Left colon (tissue), 2 donors: ENCODE measurements at regions not wholly inside any gene's neighbourhood (a gene's known extent, or its start where the extent isn't known, plus 50 kb on each side); places are given as distances from the start of the nearest gene placed in this dataset.
"Not testable (repeated sequence)": the region's sequence is repeated elsewhere in the genome, so short reads cannot be mapped to it uniquely, and the experiment has no call there.

Experiments used
- ATAC-seq: fragments of 200-7000 bp; cut with Tn5 transposase; one replicate; pipeline ENCODE4 v1.9.1; 2020; ENCODE audit warnings: mild to moderate bottlenecking, moderate library complexity
- DNase-seq, 2 donors: peaks; one replicate each; pipeline ENCODE4 v3.0.0-alpha.2; 2020
- intact Hi-C, 2 donors: fragments of 100-400 bp; cut with DNase I in 1 of 2; cut with micrococcal nuclease in 1 of 2; formaldehyde crosslinking; loops; one replicate each; pipeline versions ENCODE4 v1.11.2 to v1.14.0; 2022; cut with DNase I, micrococcal nuclease
- donor health status: DM: no; HTN: no; CAD: no.
- donor health status: DM: yes; HTN: yes; CAD: no.

- ATAC-seq (peak; percentile 12), DNase-seq (no peak)
- intact Hi-C loops = no loop called here
These were observed 228.1 kb downstream of the FGF9 start for GRCh38 chr13:21898945-21899344.

DNA sequence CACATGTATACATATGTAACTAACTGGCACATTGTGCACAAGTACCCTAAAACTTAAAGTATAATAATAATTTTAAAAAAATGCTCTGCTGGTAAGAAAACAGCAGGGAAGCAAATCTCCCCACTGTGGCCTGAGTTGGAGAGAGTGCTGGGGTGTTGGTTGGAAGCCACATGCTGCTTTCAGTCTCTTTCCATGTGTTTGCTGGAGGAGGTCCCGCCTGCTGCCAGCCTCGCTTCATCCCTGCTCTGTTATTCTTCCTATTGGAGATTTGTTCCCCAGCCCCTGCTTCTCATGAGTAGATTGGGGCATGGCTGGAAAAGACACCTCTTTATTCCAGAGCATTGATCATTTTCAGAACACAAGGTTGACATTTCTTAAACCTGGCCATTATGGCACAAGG is 230.5 kb downstream of the FGF9 start:
- DNase-seq = no peak
- no peak for ATAC-seq
- intact Hi-C loops = no loop called here

DNA sequence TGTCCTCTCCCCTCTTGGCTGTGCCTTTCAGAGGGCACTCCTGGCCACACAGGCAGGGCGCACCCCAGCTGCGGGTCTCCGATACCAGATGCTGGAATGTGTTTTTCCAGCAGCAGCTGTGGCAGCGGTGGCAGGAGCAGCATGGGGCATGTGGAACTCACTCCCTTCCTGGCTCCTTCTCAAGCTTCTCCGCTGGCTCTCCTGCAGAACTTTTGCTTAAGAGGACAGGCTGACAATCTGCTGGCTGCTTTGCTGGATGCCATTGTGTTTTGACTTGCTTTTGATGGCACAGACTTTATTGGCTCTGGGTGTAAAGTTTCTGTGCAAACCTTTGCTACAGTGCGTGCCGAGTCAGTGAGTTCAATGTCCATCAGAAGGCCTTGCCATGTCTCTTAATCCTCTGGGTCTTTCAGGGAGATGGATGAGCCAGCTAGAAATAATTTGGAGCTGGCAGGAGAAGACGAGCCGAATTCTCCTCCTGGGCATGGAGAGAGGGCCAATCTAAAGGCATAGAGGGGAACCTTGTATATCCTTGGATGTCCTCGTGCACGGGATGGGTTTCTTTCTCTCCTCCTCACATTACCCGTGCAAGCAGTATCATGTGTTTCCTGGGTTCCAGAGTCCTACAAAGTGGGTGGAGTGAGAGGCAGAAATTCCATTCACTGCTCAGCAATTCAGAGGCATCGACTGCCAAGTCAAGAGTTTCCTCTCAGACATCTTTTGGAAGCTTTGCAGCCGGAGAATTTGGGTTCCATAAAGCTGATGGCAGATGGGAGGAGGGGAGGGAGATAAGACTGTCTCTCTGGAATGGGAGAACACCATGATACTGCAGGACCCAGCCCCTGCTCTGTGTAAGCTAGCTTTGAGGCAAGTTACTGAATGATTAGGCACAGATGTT is 231.2 kb downstream of the FGF9 start:
- DNase-seq = no peak

GRCh38 chr13:21902709-21903098 is 231.8 kb downstream of the FGF9 start:
- intact Hi-C loops = no loop called here
- no peak for ATAC-seq
- no peak for DNase-seq

More for the DNA sequence above, 231.2 kb downstream of the FGF9 start:
- peak; percentile 60 for ATAC-seq
- intact Hi-C loops = no loop called here

GRCh38 chr13:21905486-21905885 is 234.6 kb downstream of the FGF9 start:
- intact Hi-C loops = no loop called here
- ATAC-seq (no peak), DNase-seq (no peak)

DNA sequence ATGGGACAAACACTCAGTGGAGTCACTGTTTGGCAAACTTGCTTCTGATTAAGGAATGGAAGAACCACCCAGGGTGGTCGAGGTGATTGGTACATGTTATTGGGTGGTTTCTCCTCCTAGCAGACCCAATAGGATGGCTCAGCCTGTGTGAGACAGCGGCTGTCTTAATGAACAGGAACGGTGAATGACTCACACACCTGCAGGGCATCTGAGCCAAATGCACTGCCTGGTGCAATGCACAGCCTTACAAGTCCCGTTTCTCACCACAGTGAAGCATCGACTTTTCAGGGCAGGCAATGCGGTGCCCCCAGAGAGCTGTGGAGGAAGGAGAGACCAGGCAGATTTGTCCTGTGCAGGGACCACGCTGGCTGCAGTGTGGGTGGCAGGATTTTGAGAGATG is 238.5 kb downstream of the FGF9 start:
- intact Hi-C loops = no loop called here
- ATAC-seq (no peak), DNase-seq (no peak)

DNA sequence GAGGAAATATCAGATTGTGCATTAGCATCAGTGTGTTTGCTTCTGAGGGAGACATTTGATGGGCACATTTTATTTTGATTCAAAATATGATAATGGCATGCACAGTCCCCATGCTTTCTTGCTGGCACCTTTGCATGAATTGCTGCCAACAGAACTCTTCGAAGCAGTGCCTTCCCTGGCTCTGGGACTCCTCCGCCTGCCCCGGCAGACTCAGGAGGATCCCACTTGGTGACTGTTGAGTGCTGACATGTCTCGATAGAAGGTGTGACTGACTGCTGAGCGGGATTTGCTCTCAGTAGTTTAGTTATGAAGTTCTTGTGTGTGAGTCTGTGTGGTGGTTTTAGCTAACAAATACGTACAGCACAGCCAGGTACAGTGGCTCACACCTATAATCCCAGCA is 239.7 kb downstream of the FGF9 start:
- intact Hi-C loops = no loop called here
- DNase-seq = no peak

GRCh38 chr13:21911646-21912298 is 240.9 kb downstream of the FGF9 start:
- no peak for ATAC-seq
- intact Hi-C loops = no loop called here
- no peak for DNase-seq

More for the DNA sequence above, 239.7 kb downstream of the FGF9 start:
- ATAC-seq = no peak

GRCh38 chr13:21913010-21913409 is 242.1 kb downstream of the FGF9 start:
- DNase-seq (no peak), ATAC-seq (no peak)
- intact Hi-C loops = no loop called here

DNA sequence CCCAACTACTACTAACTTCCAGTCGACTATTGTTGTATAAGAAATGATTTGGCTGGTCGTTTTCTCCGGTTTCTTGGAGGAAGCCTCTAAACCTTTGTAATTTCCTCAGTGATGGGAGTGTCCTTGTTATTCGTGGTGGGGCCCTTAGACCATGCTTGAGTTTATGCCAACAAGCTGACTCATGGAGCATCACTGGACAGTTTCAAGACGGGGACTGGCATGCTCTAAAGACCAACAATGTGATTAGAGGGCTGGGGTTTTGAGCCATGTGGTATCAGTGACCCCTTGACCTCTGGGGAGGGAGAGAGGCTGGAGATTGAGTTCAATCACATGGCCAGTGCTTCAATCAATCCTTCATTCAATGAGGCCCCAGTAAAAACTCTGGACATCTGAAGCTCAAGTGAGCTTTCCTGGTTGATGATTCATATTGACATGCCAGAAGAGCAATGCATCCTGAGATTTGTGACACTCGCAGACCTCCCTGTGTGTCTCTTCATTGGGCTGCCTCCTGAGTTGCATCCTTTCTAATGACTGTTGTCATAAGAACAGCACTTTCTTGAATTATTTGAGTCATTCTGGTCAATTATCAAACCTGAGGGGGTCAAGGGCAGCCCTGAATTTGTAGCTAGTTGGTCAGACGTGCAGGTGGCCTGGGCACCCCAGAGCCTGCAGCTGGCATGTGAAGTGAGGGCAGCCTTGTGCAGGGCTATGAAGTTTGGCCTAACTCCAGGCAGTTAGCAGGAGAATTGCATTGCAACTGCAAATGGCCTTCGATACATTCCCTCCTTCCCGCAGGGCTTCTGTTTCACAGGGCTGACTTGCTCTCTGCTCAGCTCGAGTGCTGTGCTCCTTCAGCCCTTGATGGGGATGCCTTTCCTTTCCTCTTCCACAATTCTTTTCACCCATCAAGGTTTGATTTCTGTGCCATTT is 246.5 kb downstream of the FGF9 start:
- DNase-seq (no peak), ATAC-seq (no peak)
- intact Hi-C loops = no loop called here

- intact Hi-C loops, DNase-seq, ATAC-seq: not testable (repeated sequence)
These were observed 249.9 kb downstream of the FGF9 start for GRCh38 chr13:21920802-21921201.

DNA sequence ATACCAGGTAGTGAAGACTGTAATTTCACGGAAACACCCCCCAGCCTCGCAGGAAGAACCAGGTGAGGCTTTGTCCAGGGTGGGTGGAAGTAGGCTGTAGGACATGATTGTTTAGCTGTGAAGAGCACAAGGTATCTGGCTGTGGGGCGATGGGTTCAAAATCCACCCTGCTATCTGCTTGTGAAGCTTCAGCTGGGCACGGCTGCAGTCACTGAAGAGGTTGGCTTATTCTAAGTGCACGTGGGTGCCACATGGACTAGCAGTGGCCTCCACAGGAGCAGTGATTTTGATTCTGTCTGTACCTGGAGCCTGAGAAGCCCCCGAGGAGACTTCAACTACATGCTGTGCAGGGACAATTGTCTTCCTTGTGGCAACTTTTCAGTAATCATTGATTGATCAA is 254.1 kb downstream of the FGF9 start:
- ATAC-seq (no peak), DNase-seq (no peak)
- intact Hi-C loops = no loop called here

GRCh38 chr13:21925720-21926119 is 254.8 kb downstream of the FGF9 start:
- intact Hi-C loops = no loop called here
- DNase-seq = no peak
- no peak for ATAC-seq

- intact Hi-C loops = no loop called here
- ATAC-seq (no peak), DNase-seq (no peak)
These were observed 258.5 kb downstream of the FGF9 start for GRCh38 chr13:21929400-21929799.

DNA sequence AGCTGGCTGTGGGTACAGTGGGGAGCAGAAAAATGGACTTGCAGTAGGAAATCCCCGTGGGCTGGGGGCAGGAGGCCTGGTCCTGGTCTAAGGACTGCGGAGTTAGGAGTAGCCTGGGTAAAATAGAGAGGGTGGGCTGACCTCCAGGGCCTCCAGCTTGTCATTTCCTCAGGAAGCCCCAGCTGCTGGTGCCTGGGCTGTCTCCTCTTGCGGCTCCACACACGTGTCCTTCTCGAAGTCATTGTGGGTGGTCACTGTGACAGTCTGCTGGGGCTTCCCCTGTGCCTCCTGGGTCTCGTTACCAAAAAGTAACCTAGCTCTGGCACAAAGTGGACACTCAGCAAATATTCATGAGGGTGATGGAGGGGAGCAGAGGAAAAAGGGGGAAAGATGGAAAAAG is 259.7 kb downstream of the FGF9 start:
- intact Hi-C loops = no loop called here
- no peak for ATAC-seq

GRCh38 chr13:21932578-21932977 is 261.7 kb downstream of the FGF9 start:
- no peak for DNase-seq
- ATAC-seq = peak; percentile 36
- intact Hi-C loops = no loop called here

More for the DNA sequence above, 259.7 kb downstream of the FGF9 start:
- no peak for DNase-seq

- intact Hi-C loops = no loop called here
- ATAC-seq (peak; percentile 71), DNase-seq (peak in 1 of 2 donors; percentile 8)
These were observed 262.1 kb downstream of the FGF9 start for GRCh38 chr13:21932996-21933395.

DNA sequence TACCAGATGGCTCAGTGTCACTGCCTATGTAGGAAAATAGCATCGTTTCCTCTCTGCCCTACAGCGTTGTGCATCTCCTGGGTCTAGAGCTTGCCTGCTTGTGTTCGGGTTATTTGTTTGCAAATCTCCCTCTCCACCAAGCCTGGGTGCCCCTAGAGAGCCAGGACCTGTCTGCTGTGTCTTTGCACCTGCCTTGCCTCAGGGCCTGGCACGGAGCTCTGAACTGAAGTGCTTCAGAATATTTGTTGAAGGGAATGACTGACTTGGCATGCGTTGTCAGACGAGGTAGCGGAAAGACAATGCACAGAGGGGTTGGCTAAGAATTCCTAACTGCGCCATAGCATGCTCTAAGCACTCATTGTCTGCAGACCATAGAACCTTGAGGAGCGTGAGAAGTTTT is 263.4 kb downstream of the FGF9 start:
- intact Hi-C loops = no loop called here
- DNase-seq = no peak
- ATAC-seq = no peak

DNA sequence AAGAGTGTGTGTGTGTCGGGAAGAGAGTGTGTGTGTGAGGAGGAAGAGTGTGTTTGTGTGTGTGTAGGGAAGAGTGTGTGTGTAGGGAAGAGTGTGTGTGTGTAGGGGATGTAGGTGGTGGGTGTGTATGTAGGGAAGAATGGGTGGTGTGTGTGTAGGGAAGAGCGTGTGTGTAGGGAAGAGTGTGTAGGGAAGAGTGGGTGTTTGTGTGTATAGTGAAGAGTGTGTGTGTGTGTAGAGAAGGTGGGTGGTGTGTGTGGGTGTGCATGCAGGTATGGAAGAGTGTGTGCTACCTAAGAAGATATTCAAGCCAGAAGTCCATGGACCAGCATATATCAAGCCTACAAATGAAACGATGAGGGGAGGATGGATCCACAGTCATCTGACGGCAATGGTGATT is 265.8 kb downstream of the FGF9 start:
- ATAC-seq (no peak), DNase-seq (no peak)
- intact Hi-C loops = no loop called here
